ENCODE measurements at regions not wholly inside any gene's neighbourhood (a gene's known extent, or its start where the extent isn't known, plus 50 kb on each side); places are given as distances from the start of the nearest gene placed in this dataset.

DNA sequence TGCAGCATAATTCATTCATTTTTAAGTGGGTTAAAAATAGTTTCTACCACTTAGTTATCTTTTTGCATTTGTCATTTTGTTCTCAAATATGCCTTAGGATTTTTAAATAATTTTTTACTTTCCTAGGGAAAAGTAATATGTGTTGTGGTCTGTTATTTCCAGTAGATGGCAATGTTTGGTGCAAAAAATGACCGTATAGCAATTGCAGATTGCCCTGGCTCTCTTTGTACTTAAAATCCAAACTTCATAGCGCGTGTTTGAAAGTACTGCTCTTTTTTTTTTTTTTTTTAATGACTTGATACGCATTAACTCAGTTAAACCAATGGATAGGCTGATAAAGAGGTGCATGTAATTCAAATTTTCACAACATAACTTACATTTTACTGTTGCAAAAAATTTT lies 74.4 kb upstream of the RBMX start:
- Mint-ChIP-seq H3K4me3 (ENCODE audit: unreplicated experiment) (no peak overlapping the region), H3K36me3 (ENCODE audit: low read depth, unreplicated experiment) (no peaks in the 10 kb centered on the region), H3K9me3 (ENCODE audit: unreplicated experiment) (no peaks in the 10 kb centered on the region), H3K27ac (ENCODE audit: unreplicated experiment) (no peak overlapping the region), H3K27me3 (ENCODE audit: unreplicated experiment) (no peaks in the 10 kb centered on the region), H3K4me1 (ENCODE audit: unreplicated experiment) (no peaks in the 10 kb centered on the region)
- DNase-seq (ENCODE audit: low spot score) = no peak
- TF ChIP-seq, protein P1, sequence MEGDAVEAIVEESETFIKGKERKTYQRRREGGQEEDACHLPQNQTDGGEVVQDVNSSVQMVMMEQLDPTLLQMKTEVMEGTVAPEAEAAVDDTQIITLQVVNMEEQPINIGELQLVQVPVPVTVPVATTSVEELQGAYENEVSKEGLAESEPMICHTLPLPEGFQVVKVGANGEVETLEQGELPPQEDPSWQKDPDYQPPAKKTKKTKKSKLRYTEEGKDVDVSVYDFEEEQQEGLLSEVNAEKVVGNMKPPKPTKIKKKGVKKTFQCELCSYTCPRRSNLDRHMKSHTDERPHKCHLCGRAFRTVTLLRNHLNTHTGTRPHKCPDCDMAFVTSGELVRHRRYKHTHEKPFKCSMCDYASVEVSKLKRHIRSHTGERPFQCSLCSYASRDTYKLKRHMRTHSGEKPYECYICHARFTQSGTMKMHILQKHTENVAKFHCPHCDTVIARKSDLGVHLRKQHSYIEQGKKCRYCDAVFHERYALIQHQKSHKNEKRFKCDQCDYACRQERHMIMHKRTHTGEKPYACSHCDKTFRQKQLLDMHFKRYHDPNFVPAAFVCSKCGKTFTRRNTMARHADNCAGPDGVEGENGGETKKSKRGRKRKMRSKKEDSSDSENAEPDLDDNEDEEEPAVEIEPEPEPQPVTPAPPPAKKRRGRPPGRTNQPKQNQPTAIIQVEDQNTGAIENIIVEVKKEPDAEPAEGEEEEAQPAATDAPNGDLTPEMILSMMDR (IDR thresholded peaks at IDR 0.05; ENCODE audit: unreplicated experiment) = peak; percentile 17

DNA sequence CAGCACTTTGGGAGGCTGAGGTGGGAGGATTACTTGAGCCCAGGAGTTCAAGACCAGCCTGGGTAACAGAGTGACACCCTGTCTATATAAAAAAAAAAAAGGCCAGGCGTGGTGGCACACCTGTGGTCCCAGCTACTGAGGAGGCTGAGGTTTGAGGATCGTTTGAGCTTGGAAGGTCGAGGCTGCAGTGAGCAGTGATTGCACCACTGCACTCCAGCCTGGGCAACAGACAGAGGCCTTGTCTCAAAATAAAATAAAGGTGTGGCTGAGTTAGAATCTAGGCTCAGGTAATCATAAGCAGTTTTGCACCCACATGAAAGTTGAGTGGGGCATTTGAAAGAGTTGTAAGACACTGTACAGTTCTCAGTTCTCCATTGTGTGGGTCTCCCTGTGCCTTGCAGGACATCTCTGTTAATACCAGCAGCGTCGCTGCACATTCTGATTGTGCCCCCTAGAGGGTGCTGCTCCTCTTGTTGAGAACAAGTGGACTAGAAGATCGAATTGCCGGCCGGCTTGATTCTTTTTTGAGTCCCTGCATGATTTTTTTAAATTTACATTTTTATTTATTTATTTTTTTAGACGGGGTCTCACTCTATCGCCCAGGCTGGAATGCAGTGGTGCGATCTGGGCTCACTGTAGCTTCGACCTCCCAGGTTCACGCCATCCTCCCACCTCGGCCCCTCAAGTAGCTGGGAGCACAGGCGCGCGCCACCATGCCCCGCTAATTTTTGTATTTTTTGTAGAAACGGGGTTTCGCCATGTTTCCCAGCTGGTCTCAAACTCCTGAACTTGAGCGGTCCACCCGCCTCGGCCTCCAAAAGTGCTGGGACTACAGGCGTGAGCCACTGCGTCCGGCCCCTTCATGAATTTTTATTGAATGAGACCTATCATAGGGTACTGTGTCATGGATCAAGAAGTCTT lies 73.6 kb upstream of the RBMX start:
- Mint-ChIP-seq H3K9me3 (ENCODE audit: unreplicated experiment) (no peaks in the 10 kb centered on the region), H3K4me3 (ENCODE audit: unreplicated experiment) (no peak overlapping the region), H3K4me1 (ENCODE audit: unreplicated experiment) (no peaks in the 10 kb centered on the region), H3K36me3 (ENCODE audit: low read depth, unreplicated experiment) (no peaks in the 10 kb centered on the region), H3K27ac (ENCODE audit: unreplicated experiment) (no peak overlapping the region), H3K27me3 (ENCODE audit: unreplicated experiment) (no peaks in the 10 kb centered on the region)
- TF ChIP-seq, protein P1 (IDR thresholded peaks at IDR 0.05; ENCODE audit: unreplicated experiment) = peak; percentile 44
- DNase-seq (ENCODE audit: low spot score) = peak; percentile 53

DNA sequence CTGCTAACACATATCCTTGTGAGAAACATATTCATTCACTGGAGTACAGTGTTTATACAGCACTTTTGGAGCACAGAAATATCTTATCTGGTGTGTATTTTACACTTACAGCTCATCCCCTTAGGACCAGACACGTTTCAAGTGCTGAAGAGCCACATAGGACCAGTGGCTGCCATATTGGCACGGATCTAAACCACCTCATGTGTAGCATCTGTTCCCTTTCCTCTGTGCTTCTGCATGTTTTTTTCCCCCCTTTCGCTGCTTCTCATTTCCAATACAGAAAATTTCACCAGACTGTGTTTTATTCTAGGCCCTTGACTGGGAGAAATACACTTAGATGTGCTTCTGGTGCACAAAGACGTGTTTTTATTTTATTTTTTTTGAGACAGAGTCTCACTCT lies 69.7 kb upstream of the RBMX start:
- Mint-ChIP-seq H3K36me3 (ENCODE audit: low read depth, unreplicated experiment) (no peaks in the 10 kb centered on the region), H3K27me3 (ENCODE audit: unreplicated experiment) (no peaks in the 10 kb centered on the region), H3K9me3 (ENCODE audit: unreplicated experiment) (no peaks in the 10 kb centered on the region), H3K4me1 (ENCODE audit: unreplicated experiment) (no peaks in the 10 kb centered on the region), H3K4me3 (ENCODE audit: unreplicated experiment) (no peak overlapping the region), H3K27ac (ENCODE audit: unreplicated experiment) (no peak overlapping the region)
- DNase-seq (ENCODE audit: low spot score) = no peak
- TF ChIP-seq, protein P1 (IDR thresholded peaks at IDR 0.05; ENCODE audit: unreplicated experiment) = no peak

DNA sequence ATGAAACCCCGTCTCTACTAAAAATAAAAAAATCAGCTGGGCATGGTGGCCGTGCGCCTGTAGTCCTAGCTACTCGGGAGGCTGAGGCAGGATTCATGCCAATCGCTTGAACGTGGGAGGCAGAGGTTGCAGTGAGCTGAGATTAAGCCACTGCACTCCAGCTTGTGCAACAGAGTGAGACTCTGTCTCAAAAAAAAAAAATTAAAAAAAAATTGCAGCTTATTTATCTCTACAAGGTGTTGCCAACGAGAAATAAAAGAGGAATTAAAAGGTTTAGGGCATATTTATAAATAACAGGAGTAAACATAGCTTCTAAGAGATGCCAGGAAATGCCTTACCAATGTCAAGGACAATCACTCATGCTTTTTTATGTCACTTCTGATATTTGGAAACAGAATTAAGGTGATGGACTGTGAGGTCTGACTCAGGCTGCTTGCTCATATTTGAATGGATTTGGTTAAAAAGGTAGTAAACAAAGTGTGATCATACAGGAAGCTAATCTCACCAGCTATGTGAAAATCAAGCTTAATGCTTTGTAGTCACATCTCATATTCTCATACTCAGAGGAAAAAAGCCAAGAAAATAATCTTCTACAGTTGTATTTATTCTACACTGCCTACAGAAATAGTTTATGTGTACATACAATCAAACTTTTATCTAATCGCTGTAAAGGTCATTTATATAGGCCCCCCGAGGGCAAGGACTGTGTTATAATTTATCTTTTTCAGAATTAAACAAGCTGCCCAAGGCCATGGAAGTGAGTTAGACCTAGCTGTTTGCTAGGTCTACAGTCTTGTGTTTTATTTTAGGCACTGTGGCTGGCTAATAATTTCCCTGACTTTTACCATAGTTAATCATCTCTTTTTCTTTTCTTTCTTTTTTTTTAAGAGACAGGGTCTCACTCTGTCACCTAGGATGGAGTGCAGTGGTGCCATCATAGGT lies 61.1 kb upstream of the RBMX start:
- H3K36me3 Mint-ChIP-seq (ENCODE audit: low read depth, unreplicated experiment) = peaks cover 4% of the 10 kb centered on the region
- H3K27me3 Mint-ChIP-seq (ENCODE audit: unreplicated experiment) = peaks cover 3% of the 10 kb centered on the region
- H3K9me3 Mint-ChIP-seq (ENCODE audit: unreplicated experiment) = no peaks in the 10 kb centered on the region
- TF ChIP-seq, protein P1 (IDR thresholded peaks at IDR 0.05; ENCODE audit: unreplicated experiment) = no peak
- no peak for DNase-seq (ENCODE audit: low spot score)
- H3K4me3 Mint-ChIP-seq (ENCODE audit: unreplicated experiment) = no peak overlapping the region
- no peaks in the 10 kb centered on the region for H3K4me1 Mint-ChIP-seq (ENCODE audit: unreplicated experiment)
- H3K27ac Mint-ChIP-seq (ENCODE audit: unreplicated experiment) = no peak overlapping the region

Data from endothelial cell (in vitro differentiated cells).